SKM-1 (cell line): ENCODE measurements at regions not wholly inside any gene's neighbourhood (a gene's known extent, or its start where the extent isn't known, plus 50 kb on each side); places are given as distances from the start of the nearest gene placed in this dataset.
"Not testable (repeated sequence)": the region's sequence is repeated elsewhere in the genome, so short reads cannot be mapped to it uniquely, and the experiment has no call there.

Experiments
- DNase-seq: peaks from one replicate; lab custom pipeline; 2025; ENCODE audit not compliant: unreplicated experiment; lab: John Stamatoyannopoulos, UW

DNA sequence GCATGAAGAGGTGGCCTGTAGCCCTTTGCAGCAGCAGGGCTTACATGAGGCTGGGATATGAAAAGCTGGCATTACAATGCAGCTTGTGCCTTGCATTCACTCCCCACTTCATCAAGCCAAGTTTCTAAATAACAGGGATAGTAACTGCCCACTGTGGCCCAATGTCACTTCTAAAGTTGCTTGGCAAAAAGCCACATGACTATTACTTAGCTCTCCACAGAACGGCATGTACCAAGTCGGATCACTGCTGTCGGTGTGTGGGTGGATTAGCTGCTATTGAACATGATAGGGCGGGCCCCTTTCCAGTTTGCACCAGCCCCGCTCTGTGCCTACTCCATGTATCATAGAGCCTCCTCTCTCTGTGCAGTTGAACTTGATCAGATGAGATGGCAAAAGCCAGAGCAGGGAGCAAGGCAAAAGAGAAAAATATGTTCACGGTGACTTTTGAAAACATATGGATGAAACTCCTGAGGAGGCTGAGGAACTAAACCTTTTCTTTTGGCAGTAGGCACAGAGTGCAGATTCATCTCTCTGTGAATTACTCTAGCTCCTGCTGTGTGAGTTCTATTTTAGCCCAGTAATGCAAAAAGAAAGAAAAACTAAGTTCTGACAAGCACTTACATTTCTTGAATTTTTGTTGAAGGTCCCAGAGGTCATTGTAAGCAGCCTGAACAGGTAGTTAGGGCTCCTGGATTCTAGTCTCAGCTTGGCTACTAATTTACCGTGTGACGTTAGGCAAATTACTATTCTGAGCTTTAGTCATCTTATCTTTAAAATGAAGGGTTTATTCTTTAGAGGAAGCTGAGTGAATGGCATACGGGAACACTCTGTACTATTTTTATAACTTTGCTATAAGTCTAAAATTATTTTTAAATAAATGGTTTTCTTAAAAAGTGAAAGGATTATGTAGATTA is 125.6 kb upstream of the NBPF9 start:
- DNase-seq = not testable (repeated sequence)

DNA sequence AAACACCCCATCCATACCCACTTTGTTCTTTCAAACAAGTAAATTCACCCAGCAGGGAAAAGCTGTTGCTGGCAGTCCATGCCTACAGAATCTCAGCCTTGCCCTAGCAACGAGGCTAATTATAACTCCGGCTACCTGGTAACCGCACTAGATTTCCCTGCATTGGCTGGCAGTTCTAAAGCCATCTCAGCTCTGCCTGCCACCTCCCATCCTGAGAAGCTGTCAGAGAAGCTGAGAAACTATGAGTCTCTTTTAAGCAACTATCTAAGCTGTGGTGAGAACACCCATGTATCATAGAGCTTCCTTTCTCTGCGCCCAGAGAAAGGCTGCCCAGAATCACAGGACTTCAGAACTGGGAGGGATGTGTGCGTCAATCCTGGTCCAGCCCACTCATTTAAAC is 126.5 kb upstream of the NBPF9 start:
- not testable (repeated sequence) for DNase-seq

DNA sequence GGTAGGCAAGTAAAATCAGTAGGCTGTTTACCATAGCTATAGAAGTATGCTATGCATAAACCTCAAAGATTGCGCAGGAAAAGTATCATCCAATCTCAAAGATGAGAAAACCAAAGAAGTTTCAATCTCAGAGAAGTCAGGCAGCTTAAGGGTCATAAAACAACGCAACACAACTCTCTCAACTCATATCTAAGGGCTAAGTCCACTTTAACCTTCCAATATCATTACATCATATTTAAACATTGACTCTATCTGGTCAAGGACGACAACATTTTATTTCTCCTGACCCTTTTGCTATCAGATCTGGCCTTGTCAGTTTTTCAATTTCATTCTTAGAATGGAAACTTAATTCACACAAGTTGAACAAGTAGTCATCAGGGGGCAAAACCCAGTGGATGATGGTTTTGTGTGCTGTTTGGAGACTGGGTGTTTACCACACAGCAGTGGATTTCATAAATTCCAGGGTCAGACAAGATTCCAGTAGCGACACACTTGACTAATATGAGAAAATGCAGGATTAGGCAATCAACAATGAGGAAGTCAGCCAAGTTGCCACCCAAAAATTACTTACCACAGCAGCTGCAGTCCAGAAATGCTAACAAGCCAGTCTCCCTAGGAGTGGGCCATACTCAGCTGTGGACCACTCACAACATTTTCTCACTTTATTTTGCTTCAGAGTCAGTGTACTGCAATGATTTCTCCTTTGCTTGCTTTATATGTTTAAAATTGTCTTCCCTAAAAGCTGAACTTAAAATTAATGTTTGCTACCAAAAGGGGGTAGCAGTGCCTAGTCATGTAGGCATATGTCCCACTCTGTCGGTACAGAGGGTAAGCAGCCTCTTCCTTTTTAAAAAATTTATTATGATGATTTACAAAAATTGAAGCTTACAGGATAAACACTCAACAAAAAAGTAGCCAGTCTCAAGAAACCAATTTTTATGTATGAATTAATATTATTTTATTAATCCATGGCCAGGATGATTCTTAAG is 131.9 kb upstream of the NBPF9 start:
- DNase-seq = not testable (repeated sequence)

DNA sequence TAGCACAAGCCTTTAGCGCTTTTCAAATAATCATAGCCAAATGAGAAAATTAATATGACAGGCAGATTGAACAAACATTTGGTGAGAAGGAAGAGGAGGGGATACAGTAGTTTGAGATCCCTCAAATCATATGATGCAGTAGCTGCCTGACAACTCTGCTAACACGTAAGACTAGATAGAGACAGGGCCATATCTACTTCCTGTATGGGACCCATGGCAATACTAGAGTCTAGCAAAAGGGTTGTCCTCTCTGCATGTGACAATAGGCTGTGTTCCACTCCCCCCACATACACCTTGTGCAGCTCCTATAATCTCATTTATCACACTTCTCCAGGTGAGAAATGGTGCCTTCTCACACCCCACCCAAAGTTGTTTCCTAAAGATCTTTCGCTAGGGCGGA is 134.2 kb upstream of the NBPF9 start:
- DNase-seq = not testable (repeated sequence)

DNA sequence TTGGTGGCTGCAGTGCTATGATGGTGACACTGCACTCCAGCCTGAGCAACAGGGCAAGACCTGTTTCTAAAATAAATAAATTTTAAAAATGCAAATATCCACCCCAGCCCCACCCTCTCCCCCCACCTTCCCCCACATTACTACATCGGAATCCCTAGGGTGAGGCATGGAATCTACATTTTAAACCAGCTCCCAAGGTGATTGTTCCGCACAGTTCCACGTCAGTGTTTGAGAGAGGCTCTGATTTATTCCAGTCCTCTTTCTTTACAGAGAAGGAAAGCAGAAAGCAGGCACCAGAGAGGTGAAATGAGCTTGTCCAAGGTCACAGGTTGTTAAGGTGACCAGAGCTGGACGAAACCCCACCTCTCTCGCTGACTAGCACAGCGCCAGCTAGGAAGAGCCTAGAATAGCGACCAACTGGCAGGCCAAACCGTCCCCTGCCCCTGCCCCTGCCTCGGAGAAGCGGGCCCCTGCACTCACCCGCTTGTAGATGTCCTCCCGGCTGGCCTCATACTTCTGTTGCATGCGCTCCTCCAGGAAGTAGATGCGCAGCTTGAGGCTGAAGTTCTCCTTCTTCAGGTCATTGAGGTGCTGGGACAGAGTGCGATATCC is 136.7 kb upstream of the NBPF9 start:
- not testable (repeated sequence) for DNase-seq

DNA sequence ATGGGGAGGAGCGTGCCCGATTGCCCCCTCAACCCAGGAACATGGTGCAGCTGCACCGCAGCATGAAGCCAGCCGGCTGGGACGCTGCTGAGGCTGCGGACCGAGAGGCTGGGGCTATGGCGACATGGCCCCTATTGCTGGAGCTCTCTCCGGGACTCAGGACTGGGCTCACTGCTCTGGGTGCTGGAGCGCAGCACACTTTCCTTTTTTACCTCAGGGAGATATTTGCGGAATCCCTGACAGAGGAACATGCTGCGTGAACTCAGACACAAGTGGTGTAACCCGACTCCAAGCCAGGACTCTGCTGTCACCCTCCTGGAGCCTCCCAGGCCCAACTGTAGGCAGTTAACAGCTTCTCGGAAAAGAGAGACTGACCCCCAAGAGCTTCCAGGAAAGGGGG is 137.2 kb upstream of the NBPF9 start:
- not testable (repeated sequence) for DNase-seq

DNA sequence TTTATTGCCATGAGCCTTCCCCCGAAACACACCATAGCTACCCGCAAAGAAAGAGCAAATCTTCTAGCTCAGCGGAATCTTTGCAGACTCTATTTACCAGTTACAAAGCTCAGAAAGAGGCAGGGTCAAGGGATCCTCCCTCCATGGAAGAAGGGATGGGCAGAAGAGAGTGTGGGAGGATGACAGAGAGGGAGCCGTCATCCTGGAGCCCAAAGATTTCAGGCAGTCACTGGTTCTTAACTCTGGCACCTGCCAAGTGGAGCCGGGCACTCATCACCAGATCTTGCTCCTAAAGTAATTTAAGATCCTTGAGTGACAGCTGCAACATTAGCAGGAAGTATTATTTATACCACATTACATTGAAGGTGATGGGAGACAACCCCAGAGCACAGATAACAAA is 137.9 kb upstream of the NBPF9 start:
- not testable (repeated sequence) for DNase-seq

DNA sequence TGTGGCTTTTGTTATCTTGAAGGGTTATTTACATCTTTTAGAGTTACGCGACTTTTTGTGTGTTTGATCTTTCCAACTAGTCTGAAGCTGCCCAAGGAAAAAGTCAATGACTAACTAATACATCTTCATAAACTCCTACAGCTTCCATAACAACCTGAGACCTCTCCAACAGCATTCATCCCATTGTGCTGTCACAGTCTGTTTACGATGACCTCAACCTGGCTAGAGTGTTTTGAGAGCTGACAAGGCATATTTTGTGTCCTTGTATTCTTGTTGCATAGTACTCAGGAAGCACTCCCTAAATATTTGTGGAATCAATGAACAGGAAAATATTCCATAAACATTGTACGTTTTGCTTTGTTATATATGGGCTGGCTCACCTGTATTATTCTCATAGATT is 140.2 kb upstream of the NBPF9 start:
- DNase-seq = not testable (repeated sequence)

DNA sequence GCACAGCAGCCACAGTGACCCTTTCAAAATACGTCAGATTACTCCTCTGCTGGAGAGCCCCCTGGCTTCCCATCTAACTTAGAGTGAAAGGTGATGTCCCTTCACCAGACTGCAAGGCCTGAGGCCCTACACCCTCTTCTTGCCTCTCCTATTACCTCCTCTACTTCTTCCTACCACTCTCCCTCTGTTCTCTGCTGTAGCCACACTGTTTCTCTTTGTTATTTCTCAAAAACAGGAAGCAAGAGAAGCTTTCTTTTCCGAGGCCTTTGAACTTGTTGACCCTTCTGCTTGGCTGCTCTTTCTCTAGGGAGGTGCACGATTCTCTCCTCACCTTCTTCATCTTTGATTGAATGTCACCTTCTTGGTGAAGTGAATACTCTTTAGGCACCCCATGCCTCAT is 141.3 kb upstream of the NBPF9 start:
- DNase-seq = not testable (repeated sequence)

DNA sequence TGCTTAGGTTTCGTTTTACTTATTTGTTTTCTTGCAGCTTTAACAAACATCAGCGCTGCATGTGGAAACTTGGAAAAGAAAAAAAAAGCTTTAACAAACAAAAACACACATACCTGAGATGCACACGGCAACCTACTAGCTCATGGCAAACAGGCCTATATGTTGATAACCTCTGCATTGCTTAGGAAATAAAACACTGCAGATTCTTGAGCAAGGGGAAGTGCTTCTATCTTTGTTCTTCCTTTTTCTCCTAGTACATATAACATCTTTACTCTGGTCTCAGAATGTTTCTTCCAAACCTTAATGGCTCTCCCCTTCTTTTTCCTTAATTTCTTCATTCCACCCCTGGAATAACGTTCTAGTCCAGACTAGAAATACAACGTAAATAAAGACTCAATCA is 142.9 kb upstream of the NBPF9 start:
- not testable (repeated sequence) for DNase-seq

DNA sequence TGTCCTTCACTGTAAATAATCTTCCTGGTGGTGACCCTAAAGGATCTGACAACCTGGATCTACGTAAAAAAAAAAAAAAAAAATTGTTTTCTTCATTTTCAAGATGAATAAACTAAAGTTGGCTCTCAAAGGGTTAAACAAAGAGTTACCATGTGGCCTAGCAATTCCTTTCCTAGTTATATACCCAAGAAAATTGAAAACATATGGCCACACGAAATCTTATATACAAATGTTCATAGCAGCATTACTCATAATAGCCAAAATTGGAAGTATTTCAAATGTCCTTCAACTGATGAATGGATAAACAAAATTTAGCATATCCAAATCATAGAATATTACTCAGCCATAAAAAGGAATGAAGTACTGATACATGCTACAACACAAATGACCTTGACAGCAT is 145.3 kb upstream of the NBPF9 start:
- not testable (repeated sequence) for DNase-seq

DNA sequence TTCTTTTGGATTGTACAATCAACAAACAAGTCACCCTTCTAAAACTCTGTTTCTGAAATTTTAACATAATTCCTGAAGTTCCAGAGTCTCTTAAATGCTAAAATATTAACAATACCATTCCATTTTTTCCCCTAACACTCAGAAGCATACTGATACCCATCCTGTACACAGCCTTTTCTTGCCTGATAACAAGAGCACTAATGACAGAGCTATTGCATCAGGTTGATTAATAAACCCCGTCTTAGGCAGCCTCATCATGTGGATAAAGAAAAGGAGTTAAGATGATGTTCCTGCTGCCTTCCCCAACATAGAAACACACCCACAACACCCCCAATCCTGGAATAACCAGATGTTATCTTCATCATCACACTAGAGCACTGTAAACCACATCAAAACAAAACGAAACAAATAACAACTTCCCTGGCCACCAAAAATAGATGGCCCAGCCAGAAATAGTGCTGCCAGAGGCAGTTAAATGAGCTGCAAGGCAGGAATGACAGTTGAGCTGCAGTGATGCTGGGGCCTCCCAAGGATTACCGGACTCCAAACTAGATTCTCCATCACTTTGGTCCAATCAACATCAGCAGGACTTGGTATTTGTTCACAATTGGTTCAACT is 146.6 kb upstream of the NBPF9 start:
- DNase-seq = not testable (repeated sequence)

DNA sequence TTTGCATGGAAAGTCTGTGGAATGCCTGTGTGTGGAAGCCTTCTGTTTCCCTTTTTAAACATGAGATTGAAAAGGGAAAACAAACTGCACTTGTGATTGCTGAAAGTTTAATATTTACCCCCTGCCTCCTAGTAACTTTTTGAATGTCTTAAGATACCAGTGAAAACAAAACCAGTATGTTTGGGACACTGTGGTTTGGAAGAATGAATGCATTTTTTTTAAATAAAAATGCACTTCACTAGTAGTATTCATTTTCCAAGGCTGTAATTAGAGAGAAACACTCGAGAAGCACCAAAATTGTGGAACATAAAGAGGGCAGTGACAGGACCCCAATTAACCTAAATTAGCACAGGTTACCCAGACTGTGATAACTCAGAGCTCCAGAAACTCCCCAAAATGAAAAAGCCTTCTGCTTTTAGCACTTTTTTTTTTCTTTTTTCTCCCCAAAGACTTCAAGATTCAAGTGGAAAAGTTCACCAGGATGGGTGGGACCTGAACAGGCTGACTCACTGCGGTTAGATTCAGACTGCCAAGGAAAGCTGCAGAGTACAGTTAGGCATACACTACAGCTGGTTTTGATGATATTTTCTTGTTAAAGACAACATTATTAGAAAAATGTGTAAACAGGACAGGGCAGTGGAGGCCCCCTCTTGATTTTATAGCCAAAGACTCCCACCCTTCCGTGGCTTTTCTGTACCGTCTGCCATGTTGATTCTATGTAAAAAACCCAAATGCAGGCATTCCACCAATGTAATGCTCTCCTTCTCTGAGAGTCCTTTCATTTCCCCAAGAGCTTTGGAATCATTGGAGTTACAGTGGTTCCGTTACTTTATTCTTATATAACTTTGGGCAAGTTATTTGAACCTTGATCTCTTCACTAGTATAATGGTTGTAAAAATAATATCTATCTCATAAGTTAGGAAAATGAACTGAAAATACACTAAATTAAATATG is 151.8 kb upstream of the NBPF9 start:
- DNase-seq = not testable (repeated sequence)

DNA sequence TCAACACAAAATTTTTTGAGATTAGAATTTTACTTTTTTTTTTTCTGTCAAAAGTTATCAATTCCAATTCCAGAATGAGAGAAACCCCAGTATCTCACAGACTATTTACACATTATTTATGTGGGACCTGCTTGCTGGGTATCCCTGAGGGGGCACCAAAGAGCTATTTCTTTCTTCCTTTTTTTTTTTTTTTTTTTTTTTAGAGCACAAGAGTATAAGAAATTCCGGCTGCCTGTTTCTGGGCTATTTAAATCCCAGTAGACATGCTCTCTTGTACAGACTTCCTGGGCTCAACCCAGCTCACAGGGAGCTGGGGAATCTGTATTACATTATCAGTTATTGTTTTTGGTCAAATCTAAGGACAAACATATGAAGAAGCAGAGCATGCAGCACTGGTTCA is 156.9 kb upstream of the NBPF9 start:
- not testable (repeated sequence) for DNase-seq

DNA sequence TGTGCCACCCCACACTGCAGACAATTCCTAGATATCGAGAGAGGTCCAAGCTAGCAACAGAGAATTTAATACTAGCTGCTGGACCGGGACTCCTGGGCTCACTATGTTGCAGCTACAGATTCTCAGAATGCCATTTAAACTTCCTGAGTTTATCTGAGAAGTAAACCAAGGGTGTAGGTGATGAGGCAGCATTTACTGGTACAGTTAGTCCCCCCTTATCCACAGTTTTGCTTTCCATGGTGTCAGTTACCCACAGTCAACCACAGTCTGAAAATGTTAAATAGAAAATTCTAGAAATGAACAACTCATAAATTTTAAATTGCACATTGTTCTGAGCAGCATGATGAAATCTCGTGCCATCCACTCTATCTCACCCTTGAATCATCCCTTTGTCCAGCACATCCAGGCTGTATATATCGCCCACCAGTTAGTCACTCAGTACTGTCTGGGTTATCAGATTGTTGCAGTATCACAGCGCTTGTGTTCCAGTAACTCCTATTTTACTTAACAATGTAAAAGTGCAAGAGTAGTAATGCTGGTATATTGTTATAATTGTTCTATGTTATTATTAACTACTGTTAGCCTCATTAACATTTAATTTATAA is 157.5 kb upstream of the NBPF9 start:
- not testable (repeated sequence) for DNase-seq

DNA sequence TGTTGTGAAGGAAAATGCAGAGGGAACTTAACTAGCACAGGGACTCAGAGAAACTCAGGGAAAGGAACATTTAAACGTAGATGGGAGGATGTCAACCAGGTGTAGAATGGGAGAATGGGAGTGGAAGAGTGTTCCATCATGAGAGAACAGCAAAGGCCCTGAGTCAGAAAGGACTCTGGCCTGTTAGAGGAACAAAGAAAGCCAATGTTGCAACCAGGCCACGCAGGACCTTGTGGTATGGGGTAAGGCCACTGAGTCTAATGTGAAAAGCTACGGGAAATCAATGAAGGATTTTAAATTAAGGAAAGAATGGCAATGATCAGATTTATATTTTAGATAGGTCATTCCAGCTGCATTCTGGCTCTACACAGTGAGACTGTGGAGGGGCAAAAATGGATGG is 163.9 kb upstream of the NBPF9 start:
- DNase-seq = not testable (repeated sequence)

DNA sequence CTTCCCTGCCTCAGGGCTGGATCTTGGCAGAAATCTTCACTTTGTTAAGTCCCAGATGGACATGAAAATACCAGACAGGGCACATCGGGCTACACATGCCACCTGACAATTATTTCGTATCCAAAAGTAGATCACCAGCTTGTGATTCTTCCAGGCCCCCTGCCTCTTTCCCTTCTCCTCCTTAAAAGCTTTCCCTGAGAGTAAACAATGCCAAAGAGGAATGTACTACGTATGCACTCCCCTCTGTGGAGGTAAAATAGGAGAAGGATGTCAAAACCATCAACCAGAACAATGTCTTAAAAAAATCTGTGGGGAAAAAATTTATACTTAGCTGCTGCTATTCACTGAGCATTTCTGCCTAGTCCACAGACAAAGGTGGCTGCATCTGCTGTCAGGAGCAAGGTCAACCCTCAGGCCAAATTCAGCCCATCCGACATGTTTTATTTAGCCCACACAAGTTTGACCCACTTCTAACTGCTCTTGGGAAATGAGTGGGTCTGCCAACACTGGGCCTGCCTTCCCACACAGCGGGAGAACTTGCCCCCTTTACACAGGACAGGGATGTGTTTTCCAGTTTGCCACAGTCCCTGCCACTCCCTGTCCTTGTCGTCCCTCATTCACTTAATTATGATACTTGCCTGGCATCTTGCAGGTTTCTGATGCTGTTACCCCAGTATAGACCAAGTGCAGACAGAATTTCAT is 165.8 kb upstream of the NBPF9 start:
- DNase-seq = not testable (repeated sequence)

DNA sequence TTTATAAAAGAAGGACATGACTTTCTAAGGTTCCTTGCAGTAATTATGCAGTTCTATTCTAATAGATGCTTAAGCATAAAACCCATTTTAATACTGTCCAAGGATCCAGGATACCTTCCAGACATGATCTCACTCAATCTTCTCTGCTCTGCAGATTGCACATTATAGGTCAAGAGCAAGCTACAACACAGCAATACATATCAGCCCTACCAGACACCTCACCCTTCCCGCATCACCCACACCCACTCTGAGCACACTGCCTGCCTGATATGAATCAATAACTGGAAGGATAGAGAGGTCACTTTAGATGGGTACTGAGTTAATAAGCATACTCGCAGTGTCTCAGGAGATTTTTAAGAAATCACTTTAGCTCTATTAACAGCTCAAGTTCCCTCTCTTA is 166.5 kb upstream of the NBPF9 start:
- not testable (repeated sequence) for DNase-seq
